Lower lobe of right lung (tissue), 2 donors: ENCODE measurements at regions not wholly inside any gene's neighbourhood (a gene's known extent, or its start where the extent isn't known, plus 50 kb on each side); places are given as distances from the start of the nearest gene placed in this dataset.
A peak's percentile ranks its signal among the peaks of the same experiment; 100 is the strongest.

Experiments
- ATAC-seq, 2 donors: fragments of 200-7000 bp; cut with Tn5 transposase; one replicate each; pipeline ENCODE4 v1.9.1; 2020 to 2022; ENCODE audit warnings: mild to moderate bottlenecking in 2 of 2, moderate library complexity in 2 of 2
- DNase-seq: peaks from one replicate; pipeline ENCODE4 v3.0.0-alpha.2; 2020
- H3K27ac ChIP-seq: fragments of 200-600 bp; one replicate; pipeline ENCODE4 v1.8.0; 2022
- H3K27me3 ChIP-seq: fragments of 200-600 bp; one replicate; pipeline ENCODE4 v1.8.0; 2022; ENCODE audit warnings: low read depth
- H3K36me3 ChIP-seq: fragments of 200-600 bp; one replicate; pipeline ENCODE4 v1.8.0; 2022; ENCODE audit warnings: mild to moderate bottlenecking
- H3K4me1 ChIP-seq: fragments of 200-600 bp; one replicate; pipeline ENCODE4 v1.8.0; 2022
- H3K4me3 ChIP-seq: fragments of 200-600 bp; one replicate; pipeline ENCODE4 v1.8.0; 2022; ENCODE audit warnings: mild to moderate bottlenecking
- H3K9me3 ChIP-seq: fragments of 200-600 bp; one replicate; pipeline ENCODE4 v1.8.0; 2022
- intact Hi-C: fragments of 100-400 bp; cut with DNase I; formaldehyde crosslinking; loops from one replicate; pipeline ENCODE4 v1.11.0; 2022
- TF ChIP-seq, protein P1 (sequence below): fragments of 200-600 bp; IDR thresholded peaks from one replicate; pipeline ENCODE4 v1.8.0; 2022; ENCODE audit warnings: antibody characterized with exemption, mild to moderate bottlenecking
- donor health status: DM: no; HTN: yes; CAD: no; lungs with severe emphysema.

DNA sequence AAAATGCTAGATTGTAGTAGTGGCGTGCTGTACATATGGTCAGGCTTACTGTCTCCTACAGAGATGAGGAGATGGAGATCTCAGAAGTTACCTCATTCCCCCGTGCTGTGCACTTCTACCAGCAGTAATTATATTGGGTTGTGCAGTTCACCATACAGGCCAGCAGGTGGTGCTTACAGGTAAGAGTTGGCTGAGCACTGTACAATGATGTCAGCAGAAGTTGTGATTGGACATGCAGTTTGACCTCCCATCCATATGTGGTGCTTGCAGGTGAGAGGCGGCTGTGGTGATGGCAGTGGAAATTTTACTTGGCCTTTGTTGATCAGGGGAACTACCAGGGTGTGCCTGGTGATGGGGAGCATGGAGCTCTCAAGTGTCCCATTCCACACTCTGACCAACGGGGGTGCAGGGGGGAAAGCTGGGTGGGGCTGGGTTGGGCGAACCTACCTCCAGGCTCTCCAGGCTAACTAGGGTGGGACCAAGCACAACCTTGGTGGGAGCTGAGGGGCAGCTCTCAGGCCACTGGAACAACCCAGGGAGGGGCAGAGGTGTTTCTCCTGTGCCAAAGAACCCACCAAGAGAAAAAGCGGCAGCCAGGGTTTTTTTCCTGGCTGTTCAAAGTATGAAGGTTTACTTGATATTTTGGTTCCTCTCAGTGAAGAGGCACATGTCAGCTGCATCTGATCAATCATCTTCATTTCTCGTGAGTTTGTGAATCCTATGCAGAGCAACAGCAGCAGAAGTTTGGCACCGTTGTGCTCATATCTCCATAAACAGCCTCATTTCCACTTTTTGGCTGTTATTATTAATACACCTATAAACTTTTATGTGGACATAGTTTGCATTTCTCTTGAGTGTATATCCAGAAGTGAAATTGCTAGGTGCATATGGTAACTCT lies 73.8 kb upstream of the FREM3 start:
- TF ChIP-seq, protein P1, sequence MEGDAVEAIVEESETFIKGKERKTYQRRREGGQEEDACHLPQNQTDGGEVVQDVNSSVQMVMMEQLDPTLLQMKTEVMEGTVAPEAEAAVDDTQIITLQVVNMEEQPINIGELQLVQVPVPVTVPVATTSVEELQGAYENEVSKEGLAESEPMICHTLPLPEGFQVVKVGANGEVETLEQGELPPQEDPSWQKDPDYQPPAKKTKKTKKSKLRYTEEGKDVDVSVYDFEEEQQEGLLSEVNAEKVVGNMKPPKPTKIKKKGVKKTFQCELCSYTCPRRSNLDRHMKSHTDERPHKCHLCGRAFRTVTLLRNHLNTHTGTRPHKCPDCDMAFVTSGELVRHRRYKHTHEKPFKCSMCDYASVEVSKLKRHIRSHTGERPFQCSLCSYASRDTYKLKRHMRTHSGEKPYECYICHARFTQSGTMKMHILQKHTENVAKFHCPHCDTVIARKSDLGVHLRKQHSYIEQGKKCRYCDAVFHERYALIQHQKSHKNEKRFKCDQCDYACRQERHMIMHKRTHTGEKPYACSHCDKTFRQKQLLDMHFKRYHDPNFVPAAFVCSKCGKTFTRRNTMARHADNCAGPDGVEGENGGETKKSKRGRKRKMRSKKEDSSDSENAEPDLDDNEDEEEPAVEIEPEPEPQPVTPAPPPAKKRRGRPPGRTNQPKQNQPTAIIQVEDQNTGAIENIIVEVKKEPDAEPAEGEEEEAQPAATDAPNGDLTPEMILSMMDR = peak; percentile 69
- DNase-seq = peak; percentile 49
- peak; percentile 90 to 94 for ATAC-seq
- no peak overlapping the region for H3K4me3 ChIP-seq
- intact Hi-C loops = no loop called here
- H3K36me3 ChIP-seq = no peaks in the 10 kb centered on the region
- H3K27ac ChIP-seq = no peak overlapping the region
- H3K4me1 ChIP-seq = no peaks in the 10 kb centered on the region
- no peaks in the 10 kb centered on the region for H3K27me3 ChIP-seq
- H3K9me3 ChIP-seq = no peaks in the 10 kb centered on the region

DNA sequence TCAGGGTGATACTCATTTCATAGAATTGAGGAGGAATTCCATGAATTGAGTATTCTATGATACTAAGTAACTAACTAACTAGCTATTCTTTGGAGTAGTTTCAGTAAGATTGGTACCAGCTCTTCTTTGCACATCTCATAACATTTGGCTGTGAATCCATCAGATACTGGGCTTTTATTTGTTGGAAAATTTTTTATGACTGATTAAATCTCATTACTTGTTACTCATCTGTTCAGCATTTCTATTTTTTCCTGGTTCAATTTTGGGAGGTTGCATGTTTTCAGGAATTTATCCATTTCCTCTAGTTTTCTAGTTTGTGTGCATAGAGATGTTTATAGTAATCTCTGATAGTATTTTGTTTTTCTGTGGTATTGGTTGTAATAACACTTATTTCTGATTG lies 70.8 kb upstream of the FREM3 start:
- intact Hi-C loops = no loop called here
- H3K4me1 ChIP-seq = no peaks in the 10 kb centered on the region
- H3K27ac ChIP-seq = no peak overlapping the region
- H3K36me3 ChIP-seq = no peaks in the 10 kb centered on the region
- H3K4me3 ChIP-seq = no peak overlapping the region
- H3K27me3 ChIP-seq = no peaks in the 10 kb centered on the region
- ATAC-seq (no peak), DNase-seq (no peak)
- TF ChIP-seq, protein P1 = no peak
- no peaks in the 10 kb centered on the region for H3K9me3 ChIP-seq

DNA sequence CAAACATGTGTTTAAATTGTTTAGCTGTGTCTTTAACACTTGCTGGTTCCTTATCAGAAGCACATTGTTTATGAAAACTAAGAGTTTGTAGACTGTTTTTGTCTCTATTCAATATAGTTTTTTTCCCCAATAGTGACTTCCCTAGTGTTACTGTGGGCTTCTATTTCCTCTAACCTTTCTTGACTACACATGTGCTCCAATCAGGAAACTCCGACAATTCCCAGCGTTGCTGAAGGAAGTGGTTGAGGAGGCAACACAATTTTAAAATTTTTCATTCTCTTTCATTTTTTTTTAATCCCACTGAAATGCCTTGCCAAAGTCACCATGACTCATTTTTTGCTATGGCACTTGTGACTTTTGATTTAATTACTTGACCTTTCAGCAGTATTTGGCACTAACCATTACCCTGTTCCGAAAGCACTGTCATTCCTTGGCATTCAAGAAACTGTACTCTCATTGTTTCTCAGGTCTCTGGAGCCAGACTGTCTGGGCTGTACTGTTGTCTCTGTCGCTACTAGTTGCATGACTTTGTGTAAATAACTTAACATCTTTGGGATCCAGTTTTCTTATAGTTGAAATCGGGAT lies 67.6 kb upstream of the FREM3 start:
- Histone ChIP-seq H3K27ac (no peak overlapping the region), H3K4me3 (no peak overlapping the region), H3K36me3 (no peaks in the 10 kb centered on the region), H3K27me3 (no peaks in the 10 kb centered on the region), H3K9me3 (no peaks in the 10 kb centered on the region), H3K4me1 (no peaks in the 10 kb centered on the region)
- TF ChIP-seq, protein P1 = no peak
- peak in 1 of 2 donors; percentile 58 for ATAC-seq
- DNase-seq = no peak
- intact Hi-C loops = no loop called here

DNA sequence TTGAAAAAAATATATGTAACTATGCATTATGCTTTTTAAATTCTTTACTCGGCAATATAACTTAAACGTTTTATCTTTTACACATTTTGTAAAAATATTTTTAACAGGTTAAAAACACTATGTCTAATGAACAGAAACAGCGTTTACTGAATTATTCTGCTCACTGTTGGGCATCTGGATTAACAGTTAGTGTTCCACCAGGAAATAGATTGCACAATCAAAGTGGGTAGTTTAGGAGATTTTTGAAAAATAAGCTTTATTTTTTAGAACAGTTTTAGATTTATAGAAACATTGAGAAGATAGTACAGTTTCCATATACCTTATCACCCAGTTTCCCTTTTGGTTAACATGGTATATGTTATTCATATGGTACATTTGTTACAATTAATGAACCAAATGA lies 63.1 kb upstream of the FREM3 start:
- H3K4me1 ChIP-seq = no peaks in the 10 kb centered on the region
- no peak overlapping the region for H3K27ac ChIP-seq
- TF ChIP-seq, protein P1 = no peak
- no peaks in the 10 kb centered on the region for H3K27me3 ChIP-seq
- ATAC-seq (no peak), DNase-seq (no peak)
- H3K4me3 ChIP-seq = no peak overlapping the region
- intact Hi-C loops = no loop called here
- no peaks in the 10 kb centered on the region for H3K9me3 ChIP-seq
- H3K36me3 ChIP-seq = no peaks in the 10 kb centered on the region

DNA sequence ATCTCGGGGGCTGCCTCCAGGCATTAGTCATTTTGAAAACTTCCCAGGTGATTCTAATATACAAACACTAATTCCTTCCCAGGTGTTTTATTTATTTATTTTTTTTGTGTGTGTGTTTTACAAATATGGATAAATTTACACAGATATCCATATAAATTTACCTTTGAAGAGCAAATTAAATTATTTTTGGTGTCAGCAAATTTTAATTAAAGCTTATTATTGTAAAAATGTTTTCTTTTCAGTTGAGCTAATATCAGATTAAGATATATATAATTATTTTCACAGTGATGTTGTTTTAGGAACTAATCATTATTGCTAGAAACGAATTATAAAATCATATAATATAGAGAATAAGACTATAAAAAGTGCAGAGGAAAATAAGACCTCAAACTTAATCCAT lies 62.0 kb upstream of the FREM3 start:
- Histone ChIP-seq H3K36me3 (no peaks in the 10 kb centered on the region), H3K4me1 (no peaks in the 10 kb centered on the region), H3K27ac (no peak overlapping the region), H3K27me3 (no peaks in the 10 kb centered on the region), H3K4me3 (no peak overlapping the region), H3K9me3 (no peaks in the 10 kb centered on the region)
- no peak for ATAC-seq
- no peak for DNase-seq
- TF ChIP-seq, protein P1 = no peak
- intact Hi-C loops = no loop called here
